ENCODE measurements at regions not wholly inside any gene's neighbourhood (a gene's known extent, or its start where the extent isn't known, plus 50 kb on each side); places are given as distances from the start of the nearest gene placed in this dataset.
A peak's percentile ranks its signal among the peaks of the same experiment; 100 is the strongest.
"Not testable (repeated sequence)": the region's sequence is repeated elsewhere in the genome, so short reads cannot be mapped to it uniquely, and the experiment has no call there.

GRCh38 chr18:73419531-73419930 is 551.7 kb upstream of the NETO1 start:
- intact Hi-C loops (cut with DNase I): no loop called here
- no peak for DNase-seq (ENCODE audit: low spot score)

GRCh38 chr18:73414598-73414997 is 546.8 kb upstream of the NETO1 start:
- intact Hi-C loops (cut with DNase I): no loop called here
- DNase-seq (ENCODE audit: low spot score): no peak

GRCh38 chr18:73414069-73414468 is 546.3 kb upstream of the NETO1 start:
- no peak for DNase-seq (ENCODE audit: low spot score)
- intact Hi-C loops (cut with DNase I): no loop called here

GRCh38 chr18:73409242-73409641 is 541.5 kb upstream of the NETO1 start:
- no peak for DNase-seq (ENCODE audit: low spot score)
- intact Hi-C loops (cut with DNase I): no loop called here

GRCh38 chr18:73408469-73408868 is 540.7 kb upstream of the NETO1 start:
- intact Hi-C loops (cut with DNase I): no loop called here
- DNase-seq (ENCODE audit: low spot score): no peak

GRCh38 chr18:73407506-73407905 is 539.7 kb upstream of the NETO1 start:
- DNase-seq (ENCODE audit: low spot score): no peak
- intact Hi-C loops (cut with DNase I): no loop called here

- intact Hi-C loops (cut with DNase I): no loop called here
- DNase-seq (ENCODE audit: low spot score): no peak
These were observed 516.5 kb upstream of the NETO1 start for GRCh38 chr18:73384246-73384645.

GRCh38 chr18:73381699-73382036 is 513.9 kb upstream of the NETO1 start:
- intact Hi-C loops (cut with DNase I): no loop called here
- no peak for DNase-seq (ENCODE audit: low spot score)

GRCh38 chr18:73381016-73381698 is 513.4 kb upstream of the NETO1 start:
- intact Hi-C loops (cut with DNase I): no loop called here
- DNase-seq (ENCODE audit: low spot score): no peak

GRCh38 chr18:73366713-73367112 is 498.9 kb upstream of the NETO1 start:
- DNase-seq (ENCODE audit: low spot score): no peak
- intact Hi-C loops (cut with DNase I): no loop called here

GRCh38 chr18:73365018-73365417 is 497.2 kb upstream of the NETO1 start:
- intact Hi-C loops (cut with DNase I): no loop called here
- no peak for DNase-seq (ENCODE audit: low spot score)

GRCh38 chr18:73355121-73355520 is 487.3 kb upstream of the NETO1 start:
- DNase-seq (ENCODE audit: low spot score): no peak
- intact Hi-C loops (cut with DNase I): no loop called here

- intact Hi-C loops (cut with DNase I): no loop called here
- peak; percentile 76 for DNase-seq (ENCODE audit: low spot score)
These were observed 484.8 kb upstream of the NETO1 start for GRCh38 chr18:73352546-73352945.

- intact Hi-C loops (cut with DNase I): no loop called here
These were observed 472.6 kb upstream of the NETO1 start for GRCh38 chr18:73340135-73340977.

GRCh38 chr18:73331212-73331772 is 463.5 kb upstream of the NETO1 start:
- no peak for DNase-seq (ENCODE audit: low spot score)
- intact Hi-C loops (cut with DNase I): no loop called here

More at GRCh38 chr18:73340135-73340977, 472.6 kb upstream of the NETO1 start:
- no peak for DNase-seq (ENCODE audit: low spot score)

- intact Hi-C loops (cut with DNase I); DNase-seq (ENCODE audit: low spot score): not testable (repeated sequence)
These were observed 462.3 kb upstream of the NETO1 start for GRCh38 chr18:73330106-73330505.

- intact Hi-C loops (cut with DNase I); DNase-seq (ENCODE audit: low spot score): not testable (repeated sequence)
These were observed 456.5 kb upstream of the NETO1 start for GRCh38 chr18:73324187-73324831.

GRCh38 chr18:73318739-73319479 is 451.1 kb upstream of the NETO1 start:
- DNase-seq (ENCODE audit: low spot score): no peak
- intact Hi-C loops (cut with DNase I): loop anchor here (2.0 kb wide), 1 partner anchor 40 kb away; no protein-coding TSS in a partner anchor

GRCh38 chr18:73316513-73316912 is 448.7 kb upstream of the NETO1 start:
- DNase-seq (ENCODE audit: low spot score): no peak
- intact Hi-C loops (cut with DNase I): no loop called here

GRCh38 chr18:73315381-73315780 is 447.6 kb upstream of the NETO1 start:
- intact Hi-C loops (cut with DNase I): no loop called here
- no peak for DNase-seq (ENCODE audit: low spot score)
